Adipocyte (in vitro differentiated cells): ENCODE measurements at regions not wholly inside any gene's neighbourhood (a gene's known extent, or its start where the extent isn't known, plus 50 kb on each side); places are given as distances from the start of the nearest gene placed in this dataset.

Source experiments
- DNase-seq: peaks from one replicate; pipeline ENCODE4 v3.0.0-alpha.2; 2015; ENCODE audit warnings: low read depth
- H3K27me3 ChIP-seq: replicated peaks from 2 replicates; pipeline ENCODE4 v1.7.0; 2013; ENCODE audit warnings: mild to moderate bottlenecking, low read length, moderate library complexity; ENCODE audit not compliant: control insufficient read depth, insufficient read depth
- H3K36me3 ChIP-seq: 2 replicates; pipeline ENCODE4 v1.7.0; 2013; ENCODE audit warnings: low read length, mild to moderate bottlenecking, moderate library complexity; ENCODE audit not compliant: control insufficient read depth, insufficient read depth, severe bottlenecking
- H3K4me1 ChIP-seq: 2 replicates; pipeline ENCODE4 v1.7.0; 2013; ENCODE audit warnings: mild to moderate bottlenecking, low read length, moderate library complexity; ENCODE audit not compliant: control insufficient read depth, insufficient read depth
- H3K4me3 ChIP-seq: 2 replicates; pipeline ENCODE4 v1.7.0; 2013; ENCODE audit warnings: mild to moderate bottlenecking, low read length, moderate library complexity
- H3K9ac ChIP-seq: 2 replicates; pipeline ENCODE4 v1.7.0; 2013; ENCODE audit warnings: mild to moderate bottlenecking, low read length, moderate library complexity
- H3K9me3 ChIP-seq: 2 replicates; pipeline ENCODE4 v1.7.0; 2013; ENCODE audit warnings: mild to moderate bottlenecking, low read length, moderate library complexity; ENCODE audit not compliant: control insufficient read depth

DNA sequence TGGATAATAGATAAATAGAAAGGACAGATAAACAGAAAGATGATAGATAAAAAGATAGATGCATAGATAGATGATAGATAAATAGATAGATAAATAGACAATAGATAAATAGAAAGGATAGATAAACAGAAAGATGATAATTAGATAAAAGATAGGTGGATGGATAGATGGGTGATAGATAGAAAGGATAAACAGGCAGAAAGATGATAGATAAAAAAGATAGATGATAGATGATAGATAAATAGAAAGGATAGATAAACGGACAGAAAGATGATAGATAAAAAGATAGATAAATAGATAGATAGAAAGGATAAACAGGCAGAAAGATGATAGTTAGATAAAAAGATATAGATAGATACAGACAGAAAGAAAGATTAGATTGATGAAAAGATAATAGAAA is 92.3 kb upstream of the UQCRFS1 start:
- no peak for DNase-seq
- Histone ChIP-seq H3K9ac (no peak overlapping the region), H3K27me3 (peaks cover 32% of the 10 kb centered on the region), H3K4me3 (no peak overlapping the region), H3K9me3 (no peaks in the 10 kb centered on the region), H3K4me1 (no peaks in the 10 kb centered on the region), H3K36me3 (no peaks in the 10 kb centered on the region)

DNA sequence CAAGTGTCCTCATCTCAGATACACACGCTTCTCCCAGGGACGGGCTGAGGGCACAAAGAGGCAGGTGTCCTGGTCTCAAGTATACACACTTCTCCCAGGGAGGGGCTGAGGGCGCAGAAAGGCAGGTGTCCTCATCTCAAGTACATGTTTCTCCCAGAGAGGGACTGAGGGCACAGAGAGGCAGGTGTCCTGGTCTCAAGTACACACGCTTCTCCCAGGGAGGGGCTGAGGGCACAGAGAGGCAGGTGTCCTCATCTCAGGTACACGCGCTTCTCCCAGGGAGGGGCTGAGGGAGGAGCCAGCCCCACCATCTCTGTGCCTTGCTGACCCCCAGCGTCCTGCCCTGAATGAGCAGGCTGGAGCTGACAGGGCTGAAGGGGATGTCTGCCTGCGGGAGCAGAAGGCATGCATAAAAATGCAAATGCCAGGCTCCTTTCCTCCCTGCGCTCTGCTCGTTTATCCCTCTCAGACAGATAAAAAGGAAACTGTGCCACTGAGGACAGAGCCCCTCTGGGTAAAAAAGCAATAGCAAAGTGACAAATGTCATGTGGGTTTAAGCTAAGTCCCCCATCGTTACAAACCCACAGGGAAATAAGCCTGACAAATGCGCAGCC is 96.1 kb upstream of the UQCRFS1 start:
- no peaks in the 10 kb centered on the region for H3K36me3 ChIP-seq
- H3K9me3 ChIP-seq: no peaks in the 10 kb centered on the region
- H3K4me1 ChIP-seq: no peaks in the 10 kb centered on the region
- no peak for DNase-seq
- no peak overlapping the region for H3K4me3 ChIP-seq
- H3K9ac ChIP-seq: no peak overlapping the region
- H3K27me3 ChIP-seq: peaks cover 54% of the 10 kb centered on the region

DNA sequence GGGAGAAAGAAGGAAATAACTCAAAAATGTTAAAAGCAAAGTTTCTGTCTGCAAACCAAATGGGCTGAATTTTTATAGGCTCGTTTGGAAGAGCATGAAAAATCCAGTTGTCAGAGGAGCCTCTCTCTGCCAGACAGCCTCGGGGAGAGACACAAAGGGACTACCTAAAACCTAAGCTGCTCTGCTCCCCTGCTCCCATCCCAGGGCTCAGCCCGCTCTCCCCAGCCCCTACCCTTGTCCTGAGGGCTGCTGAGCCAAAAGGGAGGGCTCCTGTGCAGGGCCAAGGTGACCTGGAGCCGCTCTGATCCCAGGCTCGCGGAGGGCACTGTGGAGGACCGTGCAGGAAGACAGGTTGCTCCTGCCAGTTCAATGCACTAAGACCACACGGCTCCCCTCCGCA is 96.7 kb upstream of the UQCRFS1 start:
- Histone ChIP-seq H3K27me3 (peaks cover 54% of the 10 kb centered on the region), H3K4me3 (no peak overlapping the region)

DNA sequence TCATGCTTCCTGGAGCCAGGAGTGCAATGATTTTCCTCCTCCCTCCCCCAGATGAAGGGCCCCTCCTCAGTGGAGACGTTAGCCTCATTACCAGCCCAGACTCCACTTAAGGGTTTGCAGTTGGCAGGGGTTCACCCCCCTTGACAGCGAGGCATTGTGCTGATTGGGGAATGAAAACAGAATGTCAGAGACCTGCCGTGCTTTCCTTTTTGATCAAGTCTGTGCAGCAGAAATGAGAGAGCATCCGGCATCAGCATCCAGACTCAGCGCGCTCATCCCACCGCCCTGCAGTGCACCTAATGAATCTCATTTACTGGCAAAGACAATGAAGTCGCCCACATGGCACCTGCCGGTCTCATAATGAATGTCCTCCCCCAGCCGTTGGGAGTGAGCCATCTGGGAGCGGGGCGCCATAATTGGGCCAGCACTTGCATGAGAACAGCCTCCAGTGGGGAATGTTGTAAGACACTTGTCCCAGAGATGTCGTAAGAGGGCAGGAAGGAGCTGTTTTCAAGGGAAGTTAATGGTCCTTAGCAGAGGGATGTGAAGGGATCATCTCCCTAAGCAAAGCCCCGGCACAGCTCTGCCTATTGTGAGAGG is 98.3 kb upstream of the UQCRFS1 start:
- Histone ChIP-seq H3K4me1 (no peaks in the 10 kb centered on the region), H3K36me3 (no peaks in the 10 kb centered on the region), H3K4me3 (no peak overlapping the region), H3K9ac (no peak overlapping the region), H3K9me3 (no peaks in the 10 kb centered on the region), H3K27me3 (peaks cover 55% of the 10 kb centered on the region)
- no peak for DNase-seq

More for the DNA sequence above, 96.7 kb upstream of the UQCRFS1 start:
- Histone ChIP-seq H3K9ac (no peak overlapping the region), H3K4me1 (no peaks in the 10 kb centered on the region), H3K36me3 (no peaks in the 10 kb centered on the region), H3K9me3 (no peaks in the 10 kb centered on the region)
- DNase-seq: no peak

DNA sequence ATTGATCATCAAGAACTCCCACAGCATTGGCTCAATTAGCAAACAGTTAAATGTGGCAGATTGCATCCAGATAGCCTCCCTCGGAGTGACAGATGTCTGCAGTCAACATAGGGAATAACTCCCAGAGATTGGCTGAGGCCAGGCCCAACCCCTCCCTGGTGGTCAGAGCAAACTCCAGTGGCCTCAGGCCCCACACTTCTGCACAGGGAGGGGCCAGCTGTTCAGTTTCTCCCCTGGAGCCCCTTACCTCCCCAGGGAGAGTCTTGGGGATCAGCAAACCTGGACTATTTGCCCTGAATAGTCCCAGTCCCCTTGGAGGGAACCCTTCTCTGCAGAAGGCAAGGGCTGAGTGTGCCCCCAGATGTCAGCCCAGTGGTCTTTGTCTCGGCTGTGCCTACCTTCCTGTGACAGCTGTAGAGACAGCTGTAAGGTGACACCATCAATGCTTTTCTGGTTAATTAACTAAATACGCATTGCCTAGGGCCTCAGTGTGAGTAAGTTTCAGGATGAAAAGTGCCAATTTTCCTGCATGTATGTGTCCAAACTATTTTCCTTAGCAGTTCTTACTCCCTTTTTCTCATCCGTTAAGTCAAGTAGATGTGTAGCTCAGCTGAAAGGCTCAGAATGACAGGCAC is 102.7 kb upstream of the UQCRFS1 start:
- Histone ChIP-seq H3K36me3 (no peaks in the 10 kb centered on the region), H3K4me1 (no peaks in the 10 kb centered on the region), H3K9ac (no peak overlapping the region), H3K27me3 (peaks cover 46% of the 10 kb centered on the region), H3K9me3 (no peaks in the 10 kb centered on the region), H3K4me3 (no peak overlapping the region)
- DNase-seq: no peak

DNA sequence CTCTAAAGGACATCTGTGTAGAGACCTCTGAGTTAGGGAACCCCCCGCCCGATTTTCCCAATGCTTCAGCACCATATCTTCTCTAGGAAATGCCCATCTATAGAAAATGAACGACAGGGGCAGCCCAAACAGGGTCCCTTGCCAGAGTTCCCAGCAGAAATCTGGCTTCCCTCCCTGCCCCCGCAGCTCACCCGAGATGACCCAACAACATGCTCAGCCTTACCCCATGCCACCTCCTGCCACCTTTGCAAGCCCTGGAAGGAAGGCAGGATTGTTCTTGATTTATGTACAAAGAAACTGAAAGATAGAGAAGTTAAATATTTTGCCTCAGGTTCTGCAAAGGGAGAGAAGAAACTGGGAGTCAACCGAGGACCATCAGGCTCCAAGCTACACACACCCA is 105.6 kb upstream of the UQCRFS1 start:
- H3K4me1 ChIP-seq: no peaks in the 10 kb centered on the region
- H3K27me3 ChIP-seq: peaks cover 32% of the 10 kb centered on the region
- no peak for DNase-seq
- H3K36me3 ChIP-seq: no peaks in the 10 kb centered on the region
- no peak overlapping the region for H3K9ac ChIP-seq
- no peaks in the 10 kb centered on the region for H3K9me3 ChIP-seq
- H3K4me3 ChIP-seq: no peak overlapping the region

DNA sequence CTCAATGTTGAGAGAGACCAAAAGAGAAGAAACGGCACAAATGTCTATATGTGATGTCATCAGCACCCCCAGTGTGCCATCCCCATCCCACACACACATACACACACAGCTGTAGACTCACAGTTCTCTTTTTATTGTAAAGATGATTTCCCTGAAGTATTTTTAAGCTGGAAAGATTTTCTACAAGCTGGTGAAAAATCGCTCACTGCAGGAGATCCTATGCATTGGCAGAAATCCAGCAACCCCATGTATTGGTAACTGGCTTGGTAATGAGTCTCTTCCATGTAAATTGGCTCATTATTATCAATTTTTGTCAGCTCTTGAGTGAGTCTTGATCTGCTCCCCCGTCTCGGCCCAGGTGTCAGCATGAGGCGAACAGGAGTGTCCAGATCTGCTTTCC is 107.1 kb upstream of the UQCRFS1 start:
- Histone ChIP-seq H3K27me3 (peaks cover 28% of the 10 kb centered on the region), H3K4me1 (no peaks in the 10 kb centered on the region), H3K9ac (no peak overlapping the region), H3K4me3 (no peak overlapping the region), H3K36me3 (no peaks in the 10 kb centered on the region), H3K9me3 (no peaks in the 10 kb centered on the region)
- no peak for DNase-seq

DNA sequence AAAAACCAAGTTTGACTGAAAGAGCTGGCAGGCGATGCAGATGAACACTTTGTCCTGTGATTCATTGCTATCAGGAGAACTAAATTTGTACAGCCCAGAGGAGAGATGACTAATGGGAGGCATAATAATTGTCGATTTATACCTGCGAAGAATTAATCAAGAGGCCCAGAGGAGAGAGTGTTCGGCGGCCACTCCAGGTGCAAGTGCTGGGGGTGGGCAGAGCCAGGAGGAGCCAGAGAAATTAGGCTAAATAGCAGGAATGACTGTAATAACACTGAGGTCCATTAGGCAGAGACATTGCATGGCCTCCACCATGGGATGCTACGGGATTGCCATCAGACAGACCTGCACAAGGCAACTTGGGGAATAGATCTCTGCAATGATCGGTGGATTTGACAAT is 107.7 kb upstream of the UQCRFS1 start:
- Histone ChIP-seq H3K4me3 (no peak overlapping the region), H3K9ac (no peak overlapping the region), H3K9me3 (no peaks in the 10 kb centered on the region), H3K36me3 (no peaks in the 10 kb centered on the region), H3K27me3 (peaks cover 24% of the 10 kb centered on the region), H3K4me1 (no peaks in the 10 kb centered on the region)
- DNase-seq: no peak

DNA sequence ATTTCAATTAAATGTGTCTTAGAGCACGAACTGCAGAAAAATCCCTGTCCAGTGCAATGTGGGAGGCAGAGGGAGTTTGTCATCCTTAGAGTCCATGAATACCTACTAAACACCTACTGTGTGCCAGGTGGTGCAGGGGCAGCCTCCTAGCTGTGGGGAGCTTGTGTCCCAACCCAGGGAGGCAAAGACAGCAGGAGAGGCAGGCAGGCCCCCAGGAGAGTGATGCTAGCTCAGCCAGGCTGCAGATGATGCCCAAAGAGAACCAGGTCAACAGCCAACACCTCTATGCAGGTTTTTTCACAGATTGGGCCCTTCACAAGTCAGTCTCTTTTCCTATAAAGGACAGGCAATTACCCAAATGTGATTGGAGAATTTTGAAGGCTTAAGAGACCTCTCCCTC is 108.2 kb upstream of the UQCRFS1 start:
- no peak overlapping the region for H3K9ac ChIP-seq
- H3K36me3 ChIP-seq: no peaks in the 10 kb centered on the region
- H3K9me3 ChIP-seq: no peaks in the 10 kb centered on the region
- peaks cover 22% of the 10 kb centered on the region for H3K27me3 ChIP-seq
- H3K4me3 ChIP-seq: no peak overlapping the region
- no peaks in the 10 kb centered on the region for H3K4me1 ChIP-seq
- DNase-seq: no peak

DNA sequence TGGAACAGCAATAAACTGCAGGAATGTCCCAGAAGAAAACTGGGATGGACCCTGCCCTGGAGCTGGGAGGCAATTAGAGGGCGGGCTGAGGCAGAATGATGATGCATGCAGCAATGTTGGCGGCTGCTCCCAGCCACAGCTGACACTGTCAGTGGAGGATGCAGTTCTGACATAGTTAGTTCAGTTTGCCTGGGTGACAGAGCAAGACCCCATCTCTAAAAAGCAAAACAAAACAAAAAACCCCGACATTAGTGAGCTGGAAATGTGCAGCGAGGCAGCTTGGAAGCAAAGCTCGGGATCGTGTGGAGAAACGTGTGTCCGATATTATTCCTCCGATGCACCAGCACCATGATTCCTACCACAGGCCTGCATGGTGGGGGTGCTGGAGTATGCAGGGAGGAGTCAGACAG is 110.1 kb upstream of the UQCRFS1 start:
- Histone ChIP-seq H3K4me3 (no peak overlapping the region), H3K9me3 (no peaks in the 10 kb centered on the region), H3K27me3 (peaks cover 19% of the 10 kb centered on the region), H3K4me1 (no peaks in the 10 kb centered on the region), H3K36me3 (no peaks in the 10 kb centered on the region), H3K9ac (no peak overlapping the region)
- no peak for DNase-seq

DNA sequence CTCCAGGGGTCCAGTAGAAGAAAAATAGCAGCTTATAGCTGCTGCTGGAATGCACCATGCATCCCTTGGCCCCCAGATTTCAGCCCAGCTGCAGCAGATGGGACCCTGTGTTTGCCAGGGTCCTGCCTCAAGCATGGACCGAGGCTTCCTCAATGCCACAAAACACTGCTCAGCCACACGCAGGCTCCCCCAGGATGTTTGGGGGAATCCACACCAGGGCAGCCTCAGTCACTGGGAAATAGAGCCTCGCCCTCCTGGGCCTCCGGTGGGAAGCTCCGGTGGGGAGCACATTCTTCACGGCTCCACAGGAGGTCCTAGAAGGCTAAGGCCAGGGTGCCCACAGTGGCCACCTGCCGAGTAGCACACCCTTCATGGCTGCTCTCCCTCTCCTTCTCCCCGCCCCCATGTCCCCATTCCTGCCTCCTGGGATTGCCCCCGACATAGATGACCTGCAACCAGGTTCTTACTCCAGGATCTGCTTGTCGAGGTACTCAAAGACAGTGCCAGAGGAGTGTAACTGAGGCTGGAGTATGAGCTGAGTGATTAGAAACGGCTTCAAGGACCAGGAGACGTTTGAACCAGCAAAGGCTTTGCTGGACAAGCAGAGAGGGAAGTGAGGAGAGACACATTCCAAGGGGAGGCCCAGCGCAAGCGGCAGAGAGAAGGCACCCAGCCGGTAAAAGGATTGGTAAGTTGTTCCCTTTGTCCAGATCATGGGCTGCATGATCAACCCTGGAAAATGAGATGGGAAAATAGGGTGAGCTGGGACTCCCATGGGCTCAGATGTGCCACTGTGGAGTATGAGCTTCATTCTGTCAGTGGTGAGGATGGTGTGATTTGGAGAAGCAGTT is 110.7 kb upstream of the UQCRFS1 start:
- H3K27me3 ChIP-seq: peaks cover 18% of the 10 kb centered on the region
- H3K9me3 ChIP-seq: no peaks in the 10 kb centered on the region
- H3K36me3 ChIP-seq: no peaks in the 10 kb centered on the region
- H3K4me3 ChIP-seq: no peak overlapping the region
- DNase-seq: no peak
- H3K4me1 ChIP-seq: no peaks in the 10 kb centered on the region
- H3K9ac ChIP-seq: no peak overlapping the region
